ELR (cell line): ENCODE measurements at regions not wholly inside any gene's neighbourhood (a gene's known extent, or its start where the extent isn't known, plus 50 kb on each side); places are given as distances from the start of the nearest gene placed in this dataset.
A peak's percentile ranks its signal among the peaks of the same experiment; 100 is the strongest.
"Not testable (repeated sequence)": the region's sequence is repeated elsewhere in the genome, so short reads cannot be mapped to it uniquely, and the experiment has no call there.

Experiments
- DNase-seq: peaks from one replicate; pipeline ENCODE4 v3.0.0-alpha.2; 2015; ENCODE audit warnings: low read depth

- no peak for DNase-seq
Measured at GRCh38 chr2:207363761-207364290, 165.9 kb upstream of the CREB1 start.

- DNase-seq, result peak; percentile 71
Measured at GRCh38 chr2:207370646-207371045, 159.1 kb upstream of the CREB1 start.

- no peak for DNase-seq
Measured at GRCh38 chr2:207371877-207372276, 157.9 kb upstream of the CREB1 start.

GRCh38 chr2:207372483-207372882 is 157.3 kb upstream of the CREB1 start:
- DNase-seq, result no peak

GRCh38 chr2:207375207-207375875 is 154.4 kb upstream of the CREB1 start:
- DNase-seq, result no peak

- DNase-seq, result not testable (repeated sequence)
Measured at GRCh38 chr2:207378620-207379019, 151.1 kb upstream of the CREB1 start.

GRCh38 chr2:207385076-207385475 is 144.7 kb upstream of the CREB1 start:
- no peak for DNase-seq

GRCh38 chr2:207385903-207386302 is 143.9 kb upstream of the CREB1 start:
- DNase-seq, result peak; percentile 78

- DNase-seq, result no peak
Measured at GRCh38 chr2:207387001-207387571, 142.7 kb upstream of the CREB1 start.

GRCh38 chr2:207390302-207391095 is 139.3 kb upstream of the CREB1 start:
- DNase-seq, result no peak

GRCh38 chr2:207394203-207394781 is 135.5 kb upstream of the CREB1 start:
- peak; percentile 55 for DNase-seq

- DNase-seq, result peak; percentile 100
Measured at GRCh38 chr2:207394812-207395534, 134.8 kb upstream of the CREB1 start.

- peak; percentile 37 for DNase-seq
Measured at GRCh38 chr2:207395535-207396251, 134.1 kb upstream of the CREB1 start.

- peak; percentile 22 for DNase-seq
Measured at GRCh38 chr2:207397917-207398655, 131.7 kb upstream of the CREB1 start.

- no peak for DNase-seq
Measured at GRCh38 chr2:207399301-207399700, 130.5 kb upstream of the CREB1 start.

GRCh38 chr2:207401338-207401737 is 128.4 kb upstream of the CREB1 start:
- no peak for DNase-seq

- no peak for DNase-seq
Measured at GRCh38 chr2:207403141-207403540, 126.6 kb upstream of the CREB1 start.

GRCh38 chr2:207403950-207404349 is 125.8 kb upstream of the CREB1 start:
- no peak for DNase-seq

GRCh38 chr2:207405150-207405549 is 124.6 kb upstream of the CREB1 start:
- no peak for DNase-seq

GRCh38 chr2:207408086-207408794 is 121.5 kb upstream of the CREB1 start:
- no peak for DNase-seq
